ENCODE measurements at regions not wholly inside any gene's neighbourhood (a gene's known extent, or its start where the extent isn't known, plus 50 kb on each side); places are given as distances from the start of the nearest gene placed in this dataset.

- no peak for TF ChIP-seq SMC3 (IDR thresholded peaks at IDR 0.05)
Measured at GRCh38 chr16:86951041-86951822, 366.0 kb downstream of the C16orf95 start (continued).

- no peak overlapping the region for H3K4me3 ChIP-seq
- WGBS (ENCODE audit: missing lambda C conversion rate), result 9% methylated on average over 13 of the region's 13 CpGs
- peak; percentile 64 to 87 for DNase-seq (ENCODE audit: low read depth in 1 of 2, low spot score in 1 of 2)
- no peaks in the 10 kb centered on the region for H3K9me3 ChIP-seq
- peak; percentile 86 for FAIRE-seq
- peaks cover 20% of the 10 kb centered on the region for H3K4me1 ChIP-seq
- peak overlapping the region; percentile 58 for H3K4me2 ChIP-seq
- CTCF ChIA-PET, result interaction anchor here (0.5 to 1.8 kb wide), 5 partner anchors 22 to 434 kb away, joined by 3 to 8 read pairs (median 5); no protein-coding TSS in a partner anchor
- POLR2A ChIA-PET, result interaction anchor here (0.5 to 0.9 kb wide), 3 partner anchors 65 to 287 kb away, joined by 3 to 4 read pairs (median 3); no protein-coding TSS in a partner anchor
- ATAC-seq, result peak; percentile 84
- H3K27ac ChIP-seq, result peak overlapping the region; percentile 74 to 81
- peak; percentile 62; the same call in 1 of the 2 replicates for TF ChIP-seq GATA3 (IDR thresholded peaks at IDR 0.05; ENCODE audit: borderline replicate concordance)
- TF ChIP-seq CEBPB (IDR thresholded peaks at IDR 0.05), result peak; percentile 74 to 87
- no peak for TF ChIP-seq ZNF302 (CRISPR knock-in tag; IDR thresholded peaks at IDR 0.05)
- TF ChIP-seq FOSL2 (IDR thresholded peaks at IDR 0.05), result peak; percentile 83
- peak; percentile 68 for TF ChIP-seq FOSL2 (CRISPR knock-in tag; IDR thresholded peaks at IDR 0.05)
- TF ChIP-seq SMC3 (IDR thresholded peaks at IDR 0.05), result peak; percentile 38
- peak; percentile 64 to 77; a peak in 3 of 5 replicates for TF ChIP-seq JUN (IDR thresholded peaks at IDR 0.05)
- TF ChIP-seq NR3C1 (IDR thresholded peaks at IDR 0.05), result peak; percentile 38; the same call in 1 of the 3 replicates
- TF ChIP-seq ZC3H11A (IDR thresholded peaks at IDR 0.05), result no peak
- peak; percentile 59; the same call in 1 of the 2 replicates for TF ChIP-seq ATOH8 (CRISPR knock-in tag; IDR thresholded peaks at IDR 0.05; ENCODE audit: low read depth)
- no peak for TF ChIP-seq PHF8 (IDR thresholded peaks at IDR 0.05; ENCODE audit: borderline replicate concordance, low read depth)
- TF ChIP-seq RAD21 (conservative IDR thresholded peaks at IDR 0.05 in 1 of 2, IDR thresholded peaks at IDR 0.05 in 1 of 2), result peak in 1 of 2 experiments; percentile 38; a peak in 3 of 5 replicates
- no peak for TF ChIP-seq RNF2 (IDR thresholded peaks at IDR 0.05; ENCODE audit: borderline replicate concordance, low read depth)
- TF ChIP-seq, protein P1, sequence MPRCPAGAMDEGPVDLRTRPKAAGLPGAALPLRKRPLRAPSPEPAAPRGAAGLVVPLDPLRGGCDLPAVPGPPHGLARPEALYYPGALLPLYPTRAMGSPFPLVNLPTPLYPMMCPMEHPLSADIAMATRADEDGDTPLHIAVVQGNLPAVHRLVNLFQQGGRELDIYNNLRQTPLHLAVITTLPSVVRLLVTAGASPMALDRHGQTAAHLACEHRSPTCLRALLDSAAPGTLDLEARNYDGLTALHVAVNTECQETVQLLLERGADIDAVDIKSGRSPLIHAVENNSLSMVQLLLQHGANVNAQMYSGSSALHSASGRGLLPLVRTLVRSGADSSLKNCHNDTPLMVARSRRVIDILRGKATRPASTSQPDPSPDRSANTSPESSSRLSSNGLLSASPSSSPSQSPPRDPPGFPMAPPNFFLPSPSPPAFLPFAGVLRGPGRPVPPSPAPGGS (IDR thresholded peaks at IDR 0.05), result peak; percentile 59; the same call in 1 of the 3 replicates
- TF ChIP-seq, protein P2, sequence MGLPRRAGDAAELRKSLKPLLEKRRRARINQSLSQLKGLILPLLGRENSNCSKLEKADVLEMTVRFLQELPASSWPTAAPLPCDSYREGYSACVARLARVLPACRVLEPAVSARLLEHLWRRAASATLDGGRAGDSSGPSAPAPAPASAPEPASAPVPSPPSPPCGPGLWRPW (IDR thresholded peaks at IDR 0.05), result peak; percentile 45; the same call in 1 of the 2 replicates
- TF ChIP-seq JUNB (IDR thresholded peaks at IDR 0.05), result peak; percentile 83
- no peak for TF ChIP-seq HEYL (CRISPR knock-in tag; IDR thresholded peaks at IDR 0.05)
- no peak for TF ChIP-seq NPAS2 (CRISPR knock-in tag; IDR thresholded peaks at IDR 0.05; ENCODE audit: borderline replicate concordance)
- TF ChIP-seq, protein P3, sequence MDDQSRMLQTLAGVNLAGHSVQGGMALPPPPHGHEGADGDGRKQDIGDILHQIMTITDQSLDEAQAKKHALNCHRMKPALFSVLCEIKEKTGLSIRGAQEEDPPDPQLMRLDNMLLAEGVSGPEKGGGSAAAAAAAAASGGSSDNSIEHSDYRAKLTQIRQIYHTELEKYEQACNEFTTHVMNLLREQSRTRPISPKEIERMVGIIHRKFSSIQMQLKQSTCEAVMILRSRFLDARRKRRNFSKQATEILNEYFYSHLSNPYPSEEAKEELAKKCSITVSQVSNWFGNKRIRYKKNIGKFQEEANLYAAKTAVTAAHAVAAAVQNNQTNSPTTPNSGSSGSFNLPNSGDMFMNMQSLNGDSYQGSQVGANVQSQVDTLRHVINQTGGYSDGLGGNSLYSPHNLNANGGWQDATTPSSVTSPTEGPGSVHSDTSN (IDR thresholded peaks at IDR 0.05), result no peak
- peak; percentile 46 for TF ChIP-seq MAX (IDR thresholded peaks at IDR 0.05)
- no peak for TF ChIP-seq ESRRA (IDR thresholded peaks at IDR 0.05; ENCODE audit: borderline replicate concordance, low read length)
- peak; percentile 63 to 74; a peak in 2 of 5 replicates for TF ChIP-seq EP300 (IDR thresholded peaks at IDR 0.05)
- 0 out of 2 replicates have a peak, but pooled peaks have one; percentile 15 for TF ChIP-seq MYC (IDR thresholded peaks at IDR 0.05; ENCODE audit: borderline replicate concordance, low read length)
- TF ChIP-seq KDM5A (IDR thresholded peaks at IDR 0.05), result no peak
Measured at GRCh38 chr16:86951831-86952598, 365.2 kb downstream of the C16orf95 start.

Data from A549 (cell line).